ENCODE measurements at regions not wholly inside any gene's neighbourhood (a gene's known extent, or its start where the extent isn't known, plus 50 kb on each side); places are given as distances from the start of the nearest gene placed in this dataset.

DNA sequence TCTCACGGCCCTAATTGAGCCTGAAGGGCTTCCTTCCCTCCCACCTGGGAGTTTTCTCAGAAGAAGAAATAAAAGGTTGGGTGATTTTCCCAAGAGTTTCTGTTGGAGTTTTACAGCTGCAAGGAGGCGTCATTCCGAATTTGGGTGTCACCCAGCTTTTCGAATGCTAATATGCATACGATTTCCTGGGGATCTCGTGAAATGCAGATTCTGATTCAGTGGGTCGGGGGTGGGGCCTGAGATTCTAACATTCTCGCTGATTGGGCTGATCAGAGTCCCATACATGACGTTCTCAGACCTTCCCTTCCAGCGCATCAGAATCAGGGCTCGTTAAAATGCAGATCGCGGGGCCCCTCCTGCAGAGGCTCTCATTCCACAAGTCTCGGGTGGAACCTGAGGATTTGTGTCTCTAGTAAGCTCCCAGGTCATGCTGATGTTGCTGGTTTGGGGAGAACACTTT is 125.8 kb upstream of the STX18 start:
- Histone ChIP-seq H3K9me2 (no peaks in the 10 kb centered on the region), H3K4me1 (ENCODE audit: control insufficient read depth in 1 of 2, insufficient read depth in 2 of 2, low read depth in 1 of 2, low read length in 1 of 2) (peaks cover 10 to 19% of the 10 kb centered on the region in 2 experiments; a peak in 2 of 4 replicates), H3K9me3 (no peaks in the 10 kb centered on the region), H3K79me2 (ENCODE audit: insufficient read depth) (no peaks in the 10 kb centered on the region), H3K4me2 (no peak overlapping the region), H4K20me1 (ENCODE audit: insufficient read depth) (no peaks in the 10 kb centered on the region), H3F3A (replicated peaks; ENCODE audit: insufficient read depth) (no peaks in the 10 kb centered on the region), H3K27ac (ENCODE audit: low read depth in 2 of 2, low read length in 1 of 2) (no peak overlapping the region), H3K4me3 (ENCODE audit: low read depth in 2 of 2, low read length in 1 of 2) (no peak overlapping the region), H3K9ac (no peak overlapping the region), H2AFZ (ENCODE audit: low read depth) (no peak overlapping the region), H3K36me3 (replicated peaks in 1 of 2; ENCODE audit: control insufficient read depth in 1 of 2, insufficient read depth in 2 of 2, low read length in 1 of 2) (no peaks in the 10 kb centered on the region), H3K27me3 (ENCODE audit: insufficient read depth) (no peaks in the 10 kb centered on the region)
- CTCF ChIA-PET, result interaction anchor here (0.7 to 1.7 kb wide), 7 partner anchors 8 to 383 kb away, joined by 3 to 5 read pairs (median 3); no protein-coding TSS in a partner anchor
- POLR2A ChIA-PET, result no interaction called here
- TF ChIP-seq ELF1 (IDR thresholded peaks at IDR 0.05), result no peak
- 99% methylated on average over 10 of the region's 14 CpGs for WGBS (ENCODE audit: low lambda C conversion rate)
- no peak for DNase-seq

DNA sequence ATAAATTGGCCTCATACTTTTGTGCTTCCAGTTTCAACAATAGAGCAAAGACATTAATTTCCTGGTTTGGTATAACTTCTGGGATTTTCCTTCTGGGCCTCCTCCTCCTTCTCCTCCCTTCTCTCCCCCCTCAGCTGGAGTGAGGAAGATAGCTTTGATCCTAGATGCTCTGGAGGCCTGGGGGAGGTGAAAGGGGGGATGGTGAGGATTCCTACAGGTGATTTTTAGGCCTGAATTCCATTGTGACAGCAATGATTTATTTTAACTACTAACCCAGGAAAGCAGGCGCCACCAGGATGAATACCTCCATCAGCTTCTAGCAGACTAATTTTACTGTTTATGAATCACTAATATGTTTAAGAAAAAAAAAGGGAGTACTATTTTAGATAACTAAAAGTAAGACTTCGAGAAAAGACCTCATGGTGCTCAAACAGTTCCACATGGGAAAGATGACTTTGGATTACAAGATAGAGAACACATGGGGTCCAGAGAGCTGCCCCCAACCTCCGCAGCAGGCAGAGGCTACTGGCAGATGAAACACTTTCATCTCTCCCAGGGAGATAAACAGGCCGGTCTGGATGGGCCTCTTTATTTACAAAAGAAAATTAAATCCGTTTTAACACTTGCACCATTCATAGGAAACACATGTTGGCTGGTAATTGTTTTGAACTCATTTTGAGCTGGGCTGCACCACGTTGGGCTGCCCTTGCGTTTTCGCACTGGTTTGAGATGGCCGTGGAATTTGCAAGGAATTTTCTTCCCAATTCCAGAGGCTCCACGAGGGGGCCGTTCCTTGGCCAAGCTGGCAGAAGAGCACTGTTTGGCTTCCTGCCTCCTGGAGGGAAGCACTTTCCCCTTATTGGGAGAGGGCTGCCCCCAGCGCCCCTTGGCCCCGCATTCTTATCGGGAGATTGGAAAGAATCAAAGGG is 125.1 kb upstream of the STX18 start:
- Histone ChIP-seq H3K79me2 (ENCODE audit: insufficient read depth) (no peaks in the 10 kb centered on the region), H2AFZ (ENCODE audit: low read depth) (no peak overlapping the region), H3F3A (replicated peaks; ENCODE audit: insufficient read depth) (peaks cover 5% of the 10 kb centered on the region), H3K9me2 (no peaks in the 10 kb centered on the region), H3K4me1 (ENCODE audit: control insufficient read depth in 1 of 2, insufficient read depth in 2 of 2, low read depth in 1 of 2, low read length in 1 of 2) (peaks cover 10 to 22% of the 10 kb centered on the region in 2 experiments; a peak in 2 of 4 replicates), H3K9me3 (no peaks in the 10 kb centered on the region), H3K36me3 (replicated peaks in 1 of 2; ENCODE audit: control insufficient read depth in 1 of 2, insufficient read depth in 2 of 2, low read length in 1 of 2) (no peaks in the 10 kb centered on the region), H4K20me1 (ENCODE audit: insufficient read depth) (no peaks in the 10 kb centered on the region), H3K4me3 (ENCODE audit: low read depth in 2 of 2, low read length in 1 of 2) (no peak overlapping the region), H3K4me2 (0 out of 2 replicates have a peak overlapping the region, but pooled peaks have one; percentile 10), H3K27ac (ENCODE audit: low read depth in 2 of 2, low read length in 1 of 2) (peak overlapping the region in 1 of 2 experiments; percentile 20; a peak in 2 of 4 replicates), H3K27me3 (ENCODE audit: insufficient read depth) (no peaks in the 10 kb centered on the region), H3K9ac (no peak overlapping the region)
- POLR2A ChIA-PET, result no interaction called here
- DNase-seq, result peak; percentile 28
- TF ChIP-seq TAF1 (IDR thresholded peaks at IDR 0.05; ENCODE audit: borderline replicate concordance, low read depth, low read length) (no peak), PBX3 (IDR thresholded peaks at IDR 0.05) (0 out of 2 replicates have a peak, but pooled peaks have one; percentile 17), MAX (IDR thresholded peaks at IDR 0.05; ENCODE audit: low read depth) (no peak), SMC3 (IDR thresholded peaks at IDR 0.05; ENCODE audit: low read depth, low read length) (no peak)
- WGBS (ENCODE audit: low lambda C conversion rate), result 72% methylated on average over 14 of the region's 14 CpGs
- CTCF ChIA-PET, result interaction anchor here (0.7 to 1.7 kb wide), 6 partner anchors 9 to 384 kb away, joined by 3 to 5 read pairs (median 3); no protein-coding TSS in a partner anchor

GRCh38 chr4:4666187-4666586 is 124.3 kb upstream of the STX18 start:
- POLR2A ChIA-PET, result no interaction called here
- Histone ChIP-seq H2AFZ (ENCODE audit: low read depth) (no peak overlapping the region), H3K79me2 (ENCODE audit: insufficient read depth) (no peaks in the 10 kb centered on the region), H3F3A (replicated peaks; ENCODE audit: insufficient read depth) (peaks cover 5% of the 10 kb centered on the region), H3K27ac (ENCODE audit: low read depth in 2 of 2, low read length in 1 of 2) (no peak overlapping the region), H3K27me3 (ENCODE audit: insufficient read depth) (no peaks in the 10 kb centered on the region), H3K4me1 (ENCODE audit: control insufficient read depth in 1 of 2, insufficient read depth in 2 of 2, low read depth in 1 of 2, low read length in 1 of 2) (peaks cover 10 to 25% of the 10 kb centered on the region in 2 experiments; a peak in 2 of 4 replicates), H3K36me3 (replicated peaks in 1 of 2; ENCODE audit: control insufficient read depth in 1 of 2, insufficient read depth in 2 of 2, low read length in 1 of 2) (no peaks in the 10 kb centered on the region), H3K4me2 (no peak overlapping the region), H3K9me2 (no peaks in the 10 kb centered on the region), H3K9ac (no peak overlapping the region), H3K9me3 (no peaks in the 10 kb centered on the region), H4K20me1 (ENCODE audit: insufficient read depth) (no peaks in the 10 kb centered on the region), H3K4me3 (ENCODE audit: low read depth in 2 of 2, low read length in 1 of 2) (no peak overlapping the region)
- DNase-seq, result no peak
- WGBS (ENCODE audit: low lambda C conversion rate), result 81% methylated on average over 7 of the region's 7 CpGs
- CTCF ChIA-PET, result interaction anchor here (1.5 kb wide), 1 partner anchor 11 kb away, joined by 3 read pairs; no protein-coding TSS in a partner anchor
- TF ChIP-seq RXRA (IDR thresholded peaks at IDR 0.05; ENCODE audit: borderline replicate concordance, low read depth) (no peak), PBX3 (IDR thresholded peaks at IDR 0.05) (no peak), MAX (IDR thresholded peaks at IDR 0.05; ENCODE audit: low read depth) (no peak), JUND (IDR thresholded peaks at IDR 0.05) (no peak), USF1 (IDR thresholded peaks at IDR 0.05; ENCODE audit: borderline replicate concordance, low read depth) (no peak), FOSL2 (IDR thresholded peaks at IDR 0.05; ENCODE audit: borderline replicate concordance, low read depth) (no peak), TCF12 (IDR thresholded peaks at IDR 0.05) (no peak), NRF1 (IDR thresholded peaks at IDR 0.05; ENCODE audit: low read depth, low read length) (no peak)
- TF ChIP-seq, protein P1, sequence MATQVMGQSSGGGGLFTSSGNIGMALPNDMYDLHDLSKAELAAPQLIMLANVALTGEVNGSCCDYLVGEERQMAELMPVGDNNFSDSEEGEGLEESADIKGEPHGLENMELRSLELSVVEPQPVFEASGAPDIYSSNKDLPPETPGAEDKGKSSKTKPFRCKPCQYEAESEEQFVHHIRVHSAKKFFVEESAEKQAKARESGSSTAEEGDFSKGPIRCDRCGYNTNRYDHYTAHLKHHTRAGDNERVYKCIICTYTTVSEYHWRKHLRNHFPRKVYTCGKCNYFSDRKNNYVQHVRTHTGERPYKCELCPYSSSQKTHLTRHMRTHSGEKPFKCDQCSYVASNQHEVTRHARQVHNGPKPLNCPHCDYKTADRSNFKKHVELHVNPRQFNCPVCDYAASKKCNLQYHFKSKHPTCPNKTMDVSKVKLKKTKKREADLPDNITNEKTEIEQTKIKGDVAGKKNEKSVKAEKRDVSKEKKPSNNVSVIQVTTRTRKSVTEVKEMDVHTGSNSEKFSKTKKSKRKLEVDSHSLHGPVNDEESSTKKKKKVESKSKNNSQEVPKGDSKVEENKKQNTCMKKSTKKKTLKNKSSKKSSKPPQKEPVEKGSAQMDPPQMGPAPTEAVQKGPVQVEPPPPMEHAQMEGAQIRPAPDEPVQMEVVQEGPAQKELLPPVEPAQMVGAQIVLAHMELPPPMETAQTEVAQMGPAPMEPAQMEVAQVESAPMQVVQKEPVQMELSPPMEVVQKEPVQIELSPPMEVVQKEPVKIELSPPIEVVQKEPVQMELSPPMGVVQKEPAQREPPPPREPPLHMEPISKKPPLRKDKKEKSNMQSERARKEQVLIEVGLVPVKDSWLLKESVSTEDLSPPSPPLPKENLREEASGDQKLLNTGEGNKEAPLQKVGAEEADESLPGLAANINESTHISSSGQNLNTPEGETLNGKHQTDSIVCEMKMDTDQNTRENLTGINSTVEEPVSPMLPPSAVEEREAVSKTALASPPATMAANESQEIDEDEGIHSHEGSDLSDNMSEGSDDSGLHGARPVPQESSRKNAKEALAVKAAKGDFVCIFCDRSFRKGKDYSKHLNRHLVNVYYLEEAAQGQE (IDR thresholded peaks at IDR 0.05; ENCODE audit: low read depth, low read length), result no peak

Data from SK-N-SH (cell line).